ENCODE measurements at regions not wholly inside any gene's neighbourhood (a gene's known extent, or its start where the extent isn't known, plus 50 kb on each side); places are given as distances from the start of the nearest gene placed in this dataset.

GRCh38 chr13:72004246-72004645, 137.2 kb upstream of the DACH1 start:
- no peak for DNase-seq (ENCODE audit: low read depth in 2 of 2)

- no peak for DNase-seq (ENCODE audit: low read depth in 2 of 2)
Observed at GRCh38 chr13:71998223-71998622, 131.2 kb upstream of the DACH1 start.

DNA sequence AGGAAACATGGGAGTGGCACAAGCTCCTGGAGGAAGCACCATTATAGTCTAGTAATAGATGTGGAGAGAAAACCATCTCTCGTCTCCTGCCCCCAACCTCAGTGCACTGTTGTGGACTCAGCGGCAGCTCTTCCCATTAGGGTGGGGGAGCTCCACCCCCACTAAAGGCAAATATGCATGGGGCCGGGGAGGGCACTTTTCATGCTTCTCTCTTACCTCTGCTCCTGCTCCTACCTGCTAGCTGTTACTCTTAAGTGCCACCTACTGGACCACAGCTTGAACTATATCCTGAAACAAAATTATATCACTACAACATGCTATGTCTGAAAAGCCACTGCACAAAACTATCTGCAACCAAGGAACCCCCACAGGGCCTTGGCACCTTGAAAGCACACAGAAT, 112.6 kb upstream of the DACH1 start:
- DNase-seq (ENCODE audit: low read depth in 2 of 2): no peak

- no peak for DNase-seq (ENCODE audit: low read depth in 2 of 2)
Observed at GRCh38 chr13:71977028-71977427, 110.0 kb upstream of the DACH1 start.

DNA sequence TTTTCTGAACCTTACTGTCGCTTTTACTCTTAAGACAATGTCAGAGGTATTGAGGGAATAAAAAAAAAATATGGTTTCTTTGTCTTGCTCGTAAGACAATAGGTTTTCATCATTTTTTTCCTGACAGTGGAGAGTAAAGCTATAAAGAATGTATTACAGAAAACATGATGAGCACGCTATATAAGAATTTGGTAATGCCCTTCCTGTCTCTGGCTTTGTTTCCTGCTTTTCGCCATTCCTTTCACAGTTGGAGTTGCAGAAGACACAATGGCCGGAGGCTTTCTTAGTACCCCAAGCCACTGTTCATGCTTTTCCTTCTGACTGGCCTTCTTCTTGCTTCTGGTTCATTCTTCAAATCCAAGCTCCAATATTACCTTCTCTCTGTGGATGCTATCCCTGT, 101.0 kb upstream of the DACH1 start:
- no peak for DNase-seq (ENCODE audit: low read depth in 2 of 2)

DNA sequence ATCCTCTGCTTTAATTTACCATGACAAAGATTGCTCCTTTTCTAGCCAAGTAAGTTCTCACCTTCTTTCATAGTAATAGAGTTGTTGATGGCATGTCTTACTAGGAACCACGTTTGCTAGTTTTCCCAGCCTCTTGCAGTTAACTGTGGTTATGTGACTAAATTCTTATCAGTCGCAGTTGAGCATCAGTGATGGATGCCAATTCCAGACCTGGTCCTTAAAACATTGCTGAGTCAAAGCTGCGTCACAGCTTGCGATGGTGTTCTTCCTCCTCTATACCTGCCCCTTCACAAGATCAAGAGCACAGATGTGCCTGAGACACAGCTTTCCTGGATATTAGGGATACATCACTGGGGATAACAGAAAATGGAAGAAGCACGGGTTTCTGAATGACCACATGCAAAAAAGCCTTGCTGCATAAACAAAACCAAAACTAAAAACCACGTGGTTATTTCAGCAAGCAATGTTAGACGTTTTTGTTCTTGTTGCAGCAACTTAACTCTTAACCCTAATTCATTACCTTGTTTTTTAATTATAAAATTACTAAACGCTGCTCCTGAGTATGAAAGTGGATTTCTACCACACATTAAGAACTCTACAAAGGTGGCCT, 97.6 kb upstream of the DACH1 start:
- no peak for DNase-seq (ENCODE audit: low read depth in 2 of 2)

DNA sequence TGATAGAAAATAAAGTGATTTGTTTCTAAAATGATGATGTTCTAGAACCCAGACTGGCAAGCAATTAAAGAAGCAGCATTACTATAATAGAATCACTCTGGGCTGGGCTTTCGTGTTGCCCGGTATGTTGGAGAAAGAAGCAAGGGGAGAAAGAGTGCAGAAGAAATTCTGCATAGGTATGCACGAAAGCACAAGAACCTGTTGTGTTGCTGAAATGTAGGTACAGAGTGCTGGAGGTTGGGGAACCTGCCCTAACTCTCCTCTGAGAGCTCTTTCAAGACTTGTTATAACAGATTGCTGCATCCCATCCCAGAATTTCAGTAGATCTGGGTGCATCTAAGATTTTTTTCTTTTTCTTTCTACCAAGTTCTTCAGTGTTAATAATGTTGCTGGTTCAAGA, 95.7 kb upstream of the DACH1 start:
- no peak for DNase-seq (ENCODE audit: low read depth in 2 of 2)

GRCh38 chr13:71962126-71962525, 95.1 kb upstream of the DACH1 start:
- DNase-seq (ENCODE audit: low read depth in 2 of 2): no peak

DNA sequence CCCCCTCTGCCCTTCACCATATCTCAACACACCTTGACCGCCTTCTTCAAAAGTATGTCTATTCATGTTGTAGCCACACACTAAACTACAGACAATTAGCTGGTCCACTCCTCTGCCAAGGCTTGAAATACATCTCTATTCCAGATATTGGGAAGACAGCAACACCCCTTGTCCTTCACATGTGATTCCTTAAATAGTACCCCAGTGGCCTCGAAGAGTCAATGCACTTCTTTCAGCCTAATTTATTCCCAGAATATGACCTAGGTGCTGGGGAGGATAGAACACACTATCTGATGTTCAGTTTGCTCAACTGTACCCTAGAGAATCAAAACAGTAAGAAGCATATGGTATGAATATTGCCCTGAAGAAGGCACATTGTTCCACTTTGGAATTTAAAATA, 82.4 kb upstream of the DACH1 start:
- DNase-seq (ENCODE audit: low read depth in 2 of 2): no peak

DNA sequence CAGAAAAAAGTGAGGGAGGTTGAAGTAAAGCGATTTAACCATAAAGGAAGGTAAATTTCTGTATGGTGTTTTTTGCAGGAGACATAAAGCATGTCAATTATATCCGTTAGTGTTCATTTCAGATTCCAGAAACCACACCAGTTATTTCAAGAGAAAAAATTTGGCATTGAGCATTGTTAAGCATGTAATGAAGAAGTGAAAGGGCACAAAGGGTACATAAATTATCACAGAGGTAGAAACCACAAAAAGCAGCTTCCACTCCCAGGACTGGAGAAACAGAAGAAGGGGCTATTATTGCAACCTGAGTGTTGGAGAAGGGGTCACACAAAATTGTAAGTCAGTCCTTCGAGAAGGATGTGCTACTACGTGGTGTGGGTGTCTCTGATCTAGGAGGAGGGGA, 72.2 kb upstream of the DACH1 start:
- no peak for DNase-seq (ENCODE audit: low read depth in 2 of 2)

- DNase-seq (ENCODE audit: low read depth in 2 of 2): no peak
Observed at GRCh38 chr13:71935166-71935840, 68.3 kb upstream of the DACH1 start.

GRCh38 chr13:71924931-71925330, 57.9 kb upstream of the DACH1 start:
- DNase-seq (ENCODE audit: low read depth in 2 of 2): no peak

DNA sequence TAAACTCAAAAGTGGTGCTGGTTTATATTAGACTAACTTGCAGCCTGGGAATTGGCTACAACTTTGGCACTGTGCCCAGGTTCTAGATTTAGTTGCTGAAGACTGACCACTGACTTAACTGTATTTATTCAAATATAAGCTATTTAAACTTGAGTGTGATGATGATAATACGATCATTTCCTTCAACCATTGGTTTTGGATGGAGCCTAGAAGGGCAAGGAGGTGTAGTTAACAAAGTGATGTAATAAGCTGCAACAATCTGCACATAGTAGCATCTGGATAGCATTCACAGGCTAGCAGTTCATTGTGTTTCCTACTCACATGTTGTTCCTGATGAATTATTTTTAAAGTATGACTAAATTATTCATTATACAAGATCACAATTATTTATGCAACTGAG, 55.2 kb upstream of the DACH1 start:
- no peak for DNase-seq (ENCODE audit: low read depth in 2 of 2)

Measured in stimulated activated CD8-positive, alpha-beta memory T cell treated with anti-CD3 and anti-CD28 coated beads, Interleukin-15, amount 100 ng/mL, for 48 hours (primary cell).